ENCODE measurements at regions not wholly inside any gene's neighbourhood (a gene's known extent, or its start where the extent isn't known, plus 50 kb on each side); places are given as distances from the start of the nearest gene placed in this dataset.

GRCh38 chr19:16000024-16000663 lies 51.3 kb downstream of the OR10H4 start:
- DNase-seq: no peak

- peak; percentile 45 for DNase-seq
Measured at GRCh38 chr19:16001481-16002312, 52.9 kb downstream of the OR10H4 start.

- no peak for DNase-seq
Measured at GRCh38 chr19:16002406-16003384, 53.9 kb downstream of the OR10H4 start.

GRCh38 chr19:16003391-16003790 lies 54.6 kb downstream of the OR10H4 start:
- no peak for DNase-seq

- DNase-seq: no peak
Measured at GRCh38 chr19:16005925-16006324, 57.1 kb downstream of the OR10H4 start.

GRCh38 chr19:16012552-16012951 lies 63.7 kb upstream of the TPM4 start:
- no peak for DNase-seq

GRCh38 chr19:16013181-16013850 lies 63.0 kb upstream of the TPM4 start:
- DNase-seq: no peak

GRCh38 chr19:16013851-16014840 lies 62.1 kb upstream of the TPM4 start:
- no peak for DNase-seq

GRCh38 chr19:16014923-16015804 lies 61.1 kb upstream of the TPM4 start:
- no peak for DNase-seq

- no peak for DNase-seq
Measured at GRCh38 chr19:16015805-16016173, 60.5 kb upstream of the TPM4 start.

GRCh38 chr19:16016226-16017137 lies 59.8 kb upstream of the TPM4 start:
- no peak for DNase-seq

GRCh38 chr19:16017138-16017490 lies 59.2 kb upstream of the TPM4 start:
- DNase-seq: no peak

- DNase-seq: no peak
Measured at GRCh38 chr19:16018106-16018755, 58.1 kb upstream of the TPM4 start.

GRCh38 chr19:16018801-16019551 lies 57.3 kb upstream of the TPM4 start:
- no peak for DNase-seq

- DNase-seq: no peak
Measured at GRCh38 chr19:16019691-16020448, 56.4 kb upstream of the TPM4 start.

- DNase-seq: no peak
Measured at GRCh38 chr19:16021796-16022195, 54.5 kb upstream of the TPM4 start.

- no peak for DNase-seq
Measured at GRCh38 chr19:16022251-16022650, 54.0 kb upstream of the TPM4 start.
